AG04449 (cell line): ENCODE measurements at regions not wholly inside any gene's neighbourhood (a gene's known extent, or its start where the extent isn't known, plus 50 kb on each side); places are given as distances from the start of the nearest gene placed in this dataset.

ENCODE experiments used
- CTCF ChIA-PET: fragments of 350-600 bp; formaldehyde crosslinking; extraction: SDS; loops from one replicate; lab custom pipeline; 2021; ENCODE audit warnings: antibody characterized with exemption; lab: Yijun Ruan, JAX
- POLR2A ChIA-PET: fragments of 400-600, 350-600 bp; formaldehyde crosslinking; extraction: SDS; loops from one replicate; lab custom pipeline; 2020; ENCODE audit warnings: antibody characterized with exemption, inconsistent platforms; lab: Yijun Ruan, JAX
- DNase-seq: peaks from one replicate; pipeline ENCODE4 v3.0.0-alpha.2; 2010; ENCODE audit warnings: low read depth, low spot score
- H3K4me3 ChIP-seq: 2 replicates; pipeline ENCODE4 v1.5.1; 2011; ENCODE audit warnings: low read depth, mild to moderate bottlenecking, control low read depth, low read length
- TF ChIP-seq, protein P1 (sequence below): IDR thresholded peaks from one replicate; pipeline ENCODE4 v1.5.1; 2011; ENCODE audit warnings: mild to moderate bottlenecking, moderate library complexity, low read length, control low read depth, inconsistent platforms; ENCODE audit not compliant: insufficient read depth; ENCODE audit errors: missing control alignments

DNA sequence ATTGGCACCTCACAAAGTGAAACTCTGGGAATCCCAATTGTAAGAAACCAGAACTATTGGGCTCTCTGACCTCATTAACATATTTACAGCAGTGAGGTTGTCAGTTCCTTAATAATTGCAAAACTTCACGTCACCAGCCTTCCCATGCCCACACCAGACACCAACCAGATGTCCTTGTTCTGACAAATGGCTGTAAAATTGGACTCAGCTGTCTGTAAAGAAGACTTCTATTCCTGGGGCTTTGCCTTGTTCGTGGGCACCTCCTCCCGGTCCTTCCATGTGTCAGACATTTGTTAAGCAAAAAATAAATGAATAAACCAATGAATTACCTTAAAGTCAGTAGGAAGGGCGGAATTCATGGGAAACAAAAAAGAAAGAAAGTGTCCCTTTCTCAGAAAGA, 284.3 kb upstream of the CDH11 start:
- ChIA-PET POLR2A (no interaction called here), CTCF (no interaction called here)
- TF ChIP-seq, protein P1, sequence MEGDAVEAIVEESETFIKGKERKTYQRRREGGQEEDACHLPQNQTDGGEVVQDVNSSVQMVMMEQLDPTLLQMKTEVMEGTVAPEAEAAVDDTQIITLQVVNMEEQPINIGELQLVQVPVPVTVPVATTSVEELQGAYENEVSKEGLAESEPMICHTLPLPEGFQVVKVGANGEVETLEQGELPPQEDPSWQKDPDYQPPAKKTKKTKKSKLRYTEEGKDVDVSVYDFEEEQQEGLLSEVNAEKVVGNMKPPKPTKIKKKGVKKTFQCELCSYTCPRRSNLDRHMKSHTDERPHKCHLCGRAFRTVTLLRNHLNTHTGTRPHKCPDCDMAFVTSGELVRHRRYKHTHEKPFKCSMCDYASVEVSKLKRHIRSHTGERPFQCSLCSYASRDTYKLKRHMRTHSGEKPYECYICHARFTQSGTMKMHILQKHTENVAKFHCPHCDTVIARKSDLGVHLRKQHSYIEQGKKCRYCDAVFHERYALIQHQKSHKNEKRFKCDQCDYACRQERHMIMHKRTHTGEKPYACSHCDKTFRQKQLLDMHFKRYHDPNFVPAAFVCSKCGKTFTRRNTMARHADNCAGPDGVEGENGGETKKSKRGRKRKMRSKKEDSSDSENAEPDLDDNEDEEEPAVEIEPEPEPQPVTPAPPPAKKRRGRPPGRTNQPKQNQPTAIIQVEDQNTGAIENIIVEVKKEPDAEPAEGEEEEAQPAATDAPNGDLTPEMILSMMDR = no peak

DNA sequence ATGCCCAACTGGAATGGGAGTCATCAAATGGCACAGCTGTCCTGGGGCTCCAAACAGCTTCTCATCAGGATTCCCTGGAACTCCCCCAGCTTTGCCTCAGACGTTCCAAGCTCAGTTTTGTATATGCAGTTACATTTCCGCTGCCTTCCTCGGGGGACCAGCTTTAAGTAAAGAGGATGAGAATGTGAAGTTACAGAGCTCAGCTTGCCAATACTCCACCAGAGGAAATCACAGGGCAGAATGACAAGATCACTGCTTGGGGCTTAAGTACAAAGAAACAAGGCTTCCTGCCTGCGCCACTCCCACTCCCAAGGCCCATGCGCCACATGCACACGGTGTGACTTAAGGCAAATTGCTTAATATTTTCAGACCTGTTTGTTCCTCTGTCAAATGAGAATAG, 272.4 kb upstream of the CDH11 start:
- ChIA-PET POLR2A (no interaction called here), CTCF (no interaction called here)
- H3K4me3 ChIP-seq = no peak overlapping the region
- TF ChIP-seq, protein P1 = no peak
- DNase-seq = no peak

More for the DNA sequence above, 284.3 kb upstream of the CDH11 start:
- no peak overlapping the region for H3K4me3 ChIP-seq
- no peak for DNase-seq

DNA sequence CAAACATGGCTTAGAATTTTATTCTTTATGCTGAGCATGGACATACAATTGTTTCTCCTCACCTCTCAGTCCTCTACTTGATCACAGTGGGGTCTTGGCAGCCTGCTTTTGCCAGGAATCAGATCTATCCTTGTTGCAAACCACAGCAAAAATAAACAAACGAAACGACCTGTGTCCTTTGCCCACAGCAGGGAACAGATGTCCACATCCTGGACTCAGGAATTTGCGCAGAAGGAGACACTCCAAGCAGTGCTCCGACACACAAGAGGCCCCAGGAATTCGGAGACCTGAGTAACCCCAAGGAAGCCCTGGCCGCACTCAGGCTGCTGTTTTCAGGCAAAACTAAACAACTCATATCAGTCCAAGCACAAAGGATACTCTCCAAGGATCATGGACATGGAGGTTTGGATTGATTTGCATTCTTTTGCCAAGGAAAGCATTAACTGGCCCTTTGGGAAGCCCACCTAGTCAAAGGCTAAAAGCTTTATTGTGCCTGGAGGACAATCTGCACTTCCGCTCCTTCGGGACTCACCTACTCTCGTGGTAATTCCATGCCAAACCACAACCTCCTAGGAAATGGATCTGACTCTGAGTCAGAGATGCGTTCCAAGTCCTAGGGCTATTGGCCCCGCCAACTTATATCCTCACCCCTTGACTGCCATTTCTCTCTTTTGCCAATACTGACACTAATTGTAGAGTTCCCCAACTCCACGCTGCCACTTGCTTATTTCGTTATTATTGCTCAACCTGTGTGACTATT, 271.1 kb upstream of the CDH11 start:
- CTCF ChIA-PET = interaction anchor here (1.0 kb wide), 1 partner anchor 9 kb away, joined by 3 read pairs; no protein-coding TSS in a partner anchor
- H3K4me3 ChIP-seq = no peak overlapping the region
- no peak for DNase-seq
- POLR2A ChIA-PET = interaction anchor here (0.7 kb wide), 1 partner anchor 16 kb away, joined by 3 read pairs; no protein-coding TSS in a partner anchor
- TF ChIP-seq, protein P1 = no peak

DNA sequence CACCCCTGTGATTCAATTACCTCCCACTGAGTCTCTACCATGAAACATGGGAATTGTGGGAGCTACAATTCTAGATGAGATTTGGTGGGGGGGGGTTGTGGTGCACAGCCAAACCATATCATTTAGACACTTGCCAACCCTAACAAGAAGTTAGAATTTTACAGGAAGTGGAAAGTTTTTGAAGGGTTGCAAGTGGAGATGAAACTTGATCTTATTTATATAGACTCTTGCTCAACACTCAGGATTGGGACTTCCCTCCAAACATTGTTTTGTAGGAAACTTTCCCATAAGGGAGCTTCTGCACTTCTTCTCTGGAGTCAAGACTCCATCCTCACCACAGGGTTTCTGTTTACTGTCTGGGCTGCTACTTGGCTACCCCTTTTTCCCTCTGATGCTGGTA, 266.7 kb upstream of the CDH11 start:
- ChIA-PET CTCF (interaction anchor here (0.9 kb wide), 1 partner anchor 10 kb away, joined by 3 read pairs; no protein-coding TSS in a partner anchor), POLR2A (interaction anchor here (0.9 kb wide), 1 partner anchor 158 kb away, joined by 3 read pairs; no protein-coding TSS in a partner anchor)
- DNase-seq = peak; percentile 58
- H3K4me3 ChIP-seq = no peak overlapping the region
- TF ChIP-seq, protein P1 = no peak

DNA sequence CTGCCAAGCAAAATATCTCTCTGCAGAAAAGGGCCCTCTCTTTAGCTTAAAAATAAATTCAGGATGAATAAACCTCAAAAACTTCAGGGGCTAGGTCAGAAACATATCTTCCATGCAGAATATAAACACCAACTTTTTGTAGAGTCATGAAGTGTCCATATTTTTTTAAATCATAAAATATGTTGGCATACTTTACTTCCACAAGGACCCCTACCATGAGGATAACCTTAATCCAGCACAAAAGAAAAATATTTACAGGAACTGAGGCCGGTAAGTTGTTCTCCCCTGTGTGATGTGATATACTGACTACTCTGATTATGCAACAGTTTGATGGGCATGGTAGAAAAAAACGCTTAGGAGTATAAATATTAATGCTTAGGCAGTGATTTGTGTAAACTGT, 264.8 kb upstream of the CDH11 start:
- DNase-seq = no peak
- TF ChIP-seq, protein P1 = no peak
- no peak overlapping the region for H3K4me3 ChIP-seq
- ChIA-PET CTCF (no interaction called here), POLR2A (no interaction called here)

DNA sequence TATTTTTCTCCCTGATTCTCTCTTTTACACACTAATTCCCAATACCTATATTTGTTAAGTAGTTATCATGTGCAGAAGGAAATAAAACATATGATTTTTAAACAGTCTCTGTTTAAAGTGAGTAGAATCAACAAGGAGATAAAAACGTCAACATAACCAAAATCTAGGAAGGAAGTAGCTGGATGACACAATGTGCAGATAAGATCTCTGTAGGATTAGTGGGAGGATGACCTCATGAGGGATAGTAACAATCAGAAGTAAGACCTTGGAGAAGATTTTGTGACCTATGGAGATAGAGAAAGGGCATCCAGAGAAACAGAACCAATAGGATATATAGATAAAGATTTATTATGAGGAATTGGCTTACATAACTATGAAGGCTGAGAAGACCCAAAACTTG, 262.6 kb upstream of the CDH11 start:
- no peak for DNase-seq
- CTCF ChIA-PET = interaction anchor here (1.0 to 1.1 kb wide), 2 partner anchors 8 to 10 kb away, joined by 3 read pairs; no protein-coding TSS in a partner anchor
- POLR2A ChIA-PET = no interaction called here
- no peak overlapping the region for H3K4me3 ChIP-seq
- TF ChIP-seq, protein P1 = no peak
